GM12801 (cell line): ENCODE measurements at regions not wholly inside any gene's neighbourhood (a gene's known extent, or its start where the extent isn't known, plus 50 kb on each side); places are given as distances from the start of the nearest gene placed in this dataset.

Source experiments
- CTCF ChIP-seq: IDR thresholded peaks from one replicate; pipeline ENCODE4 v1.5.1; 2011; ENCODE audit warnings: control low read depth; ENCODE audit not compliant: insufficient read length; ENCODE audit errors: extremely low read depth

GRCh38 chr2:163081754-163082153 lies 243.2 kb upstream of the KCNH7 start:
- TF ChIP-seq CTCF, result no peak

- no peak for TF ChIP-seq CTCF
These were observed 238.7 kb upstream of the KCNH7 start for GRCh38 chr2:163077241-163077640.

GRCh38 chr2:163066085-163066484 lies 227.5 kb upstream of the KCNH7 start:
- TF ChIP-seq CTCF, result no peak

GRCh38 chr2:163062524-163062923 lies 224.0 kb upstream of the KCNH7 start:
- no peak for TF ChIP-seq CTCF

- no peak for TF ChIP-seq CTCF
These were observed 208.0 kb upstream of the KCNH7 start for GRCh38 chr2:163046615-163047014.

GRCh38 chr2:163045830-163046229 lies 207.3 kb upstream of the KCNH7 start:
- TF ChIP-seq CTCF, result no peak

GRCh38 chr2:163044114-163044513 lies 205.5 kb upstream of the KCNH7 start:
- TF ChIP-seq CTCF, result no peak

- no peak for TF ChIP-seq CTCF
These were observed 204.6 kb upstream of the KCNH7 start for GRCh38 chr2:163043201-163043600.
